ENCODE measurements at regions not wholly inside any gene's neighbourhood (a gene's known extent, or its start where the extent isn't known, plus 50 kb on each side); places are given as distances from the start of the nearest gene placed in this dataset.

GRCh38 chr2:217070611-217071010 is 210.7 kb upstream of the TNP1 start:
- Histone ChIP-seq H3K27ac (ENCODE audit: low read length) (no peak overlapping the region), H3K4me3 (ENCODE audit: low read length) (no peak overlapping the region), H3K4me1 (ENCODE audit: control insufficient read depth, insufficient read depth, low read length) (no peaks in the 10 kb centered on the region), H3K36me3 (ENCODE audit: control insufficient read depth, insufficient read depth, low read length) (no peaks in the 10 kb centered on the region), H3K9me3 (ENCODE audit: control insufficient read depth, low read depth, low read length) (peaks cover 13% of the 10 kb centered on the region), H3K27me3 (ENCODE audit: control insufficient read depth, insufficient read depth, low read length) (no peaks in the 10 kb centered on the region)
- no CpG with 5 or more reads among the region's 1 CpG for WGBS (ENCODE audit: insufficient coverage, low lambda C conversion rate)
- DNase-seq, result no peak

GRCh38 chr2:217070043-217070430 is 210.2 kb upstream of the TNP1 start:
- WGBS (ENCODE audit: insufficient coverage, low lambda C conversion rate), result 80% methylated on average over 2 of the region's 9 CpGs
- no peak for DNase-seq
- H3K27me3 ChIP-seq (ENCODE audit: control insufficient read depth, insufficient read depth, low read length), result no peaks in the 10 kb centered on the region
- no peak overlapping the region for H3K4me3 ChIP-seq (ENCODE audit: low read length)
- H3K27ac ChIP-seq (ENCODE audit: low read length), result no peak overlapping the region
- no peaks in the 10 kb centered on the region for H3K4me1 ChIP-seq (ENCODE audit: control insufficient read depth, insufficient read depth, low read length)
- H3K9me3 ChIP-seq (ENCODE audit: control insufficient read depth, low read depth, low read length), result peaks cover 13% of the 10 kb centered on the region
- H3K36me3 ChIP-seq (ENCODE audit: control insufficient read depth, insufficient read depth, low read length), result no peaks in the 10 kb centered on the region

GRCh38 chr2:217069263-217070042 is 209.6 kb upstream of the TNP1 start:
- no peaks in the 10 kb centered on the region for H3K27me3 ChIP-seq (ENCODE audit: control insufficient read depth, insufficient read depth, low read length)
- DNase-seq, result no peak
- H3K36me3 ChIP-seq (ENCODE audit: control insufficient read depth, insufficient read depth, low read length), result no peaks in the 10 kb centered on the region
- no CpG with 5 or more reads among the region's 7 CpGs for WGBS (ENCODE audit: insufficient coverage, low lambda C conversion rate)
- peaks cover 13% of the 10 kb centered on the region for H3K9me3 ChIP-seq (ENCODE audit: control insufficient read depth, low read depth, low read length)
- no peaks in the 10 kb centered on the region for H3K4me1 ChIP-seq (ENCODE audit: control insufficient read depth, insufficient read depth, low read length)
- H3K4me3 ChIP-seq (ENCODE audit: low read length), result no peak overlapping the region
- H3K27ac ChIP-seq (ENCODE audit: low read length), result no peak overlapping the region

GRCh38 chr2:217068677-217069250 is 208.9 kb upstream of the TNP1 start:
- DNase-seq, result no peak
- Histone ChIP-seq H3K27me3 (ENCODE audit: control insufficient read depth, insufficient read depth, low read length) (no peaks in the 10 kb centered on the region), H3K36me3 (ENCODE audit: control insufficient read depth, insufficient read depth, low read length) (no peaks in the 10 kb centered on the region), H3K27ac (ENCODE audit: low read length) (no peak overlapping the region), H3K4me3 (ENCODE audit: low read length) (no peak overlapping the region), H3K9me3 (ENCODE audit: control insufficient read depth, low read depth, low read length) (peaks cover 13% of the 10 kb centered on the region), H3K4me1 (ENCODE audit: control insufficient read depth, insufficient read depth, low read length) (peaks cover 5% of the 10 kb centered on the region)
- 100% methylated on average over 2 of the region's 6 CpGs for WGBS (ENCODE audit: insufficient coverage, low lambda C conversion rate)

GRCh38 chr2:217067787-217068186 is 207.9 kb upstream of the TNP1 start:
- Histone ChIP-seq H3K4me1 (ENCODE audit: control insufficient read depth, insufficient read depth, low read length) (peaks cover 5% of the 10 kb centered on the region), H3K4me3 (ENCODE audit: low read length) (no peak overlapping the region), H3K36me3 (ENCODE audit: control insufficient read depth, insufficient read depth, low read length) (no peaks in the 10 kb centered on the region), H3K27me3 (ENCODE audit: control insufficient read depth, insufficient read depth, low read length) (no peaks in the 10 kb centered on the region), H3K9me3 (ENCODE audit: control insufficient read depth, low read depth, low read length) (peaks cover 13% of the 10 kb centered on the region), H3K27ac (ENCODE audit: low read length) (no peak overlapping the region)
- no peak for DNase-seq
- no CpG with 5 or more reads among the region's 6 CpGs for WGBS (ENCODE audit: insufficient coverage, low lambda C conversion rate)

GRCh38 chr2:217066510-217067270 is 206.8 kb upstream of the TNP1 start:
- no peak overlapping the region for H3K27ac ChIP-seq (ENCODE audit: low read length)
- H3K27me3 ChIP-seq (ENCODE audit: control insufficient read depth, insufficient read depth, low read length), result no peaks in the 10 kb centered on the region
- no peaks in the 10 kb centered on the region for H3K36me3 ChIP-seq (ENCODE audit: control insufficient read depth, insufficient read depth, low read length)
- peaks cover 13% of the 10 kb centered on the region for H3K9me3 ChIP-seq (ENCODE audit: control insufficient read depth, low read depth, low read length)
- H3K4me1 ChIP-seq (ENCODE audit: control insufficient read depth, insufficient read depth, low read length), result peaks cover 5% of the 10 kb centered on the region
- H3K4me3 ChIP-seq (ENCODE audit: low read length), result no peak overlapping the region
- 98% methylated on average over 6 of the region's 21 CpGs for WGBS (ENCODE audit: insufficient coverage, low lambda C conversion rate)
- no peak for DNase-seq

- H3K4me3 ChIP-seq (ENCODE audit: low read length), result no peak overlapping the region
- DNase-seq, result no peak
- H3K36me3 ChIP-seq (ENCODE audit: control insufficient read depth, insufficient read depth, low read length), result no peaks in the 10 kb centered on the region
- no peaks in the 10 kb centered on the region for H3K27me3 ChIP-seq (ENCODE audit: control insufficient read depth, insufficient read depth, low read length)
- H3K27ac ChIP-seq (ENCODE audit: low read length), result no peak overlapping the region
- WGBS (ENCODE audit: insufficient coverage, low lambda C conversion rate), result 80% methylated on average over 1 of the region's 7 CpGs
- H3K9me3 ChIP-seq (ENCODE audit: control insufficient read depth, low read depth, low read length), result peaks cover 13% of the 10 kb centered on the region
- peaks cover 5% of the 10 kb centered on the region for H3K4me1 ChIP-seq (ENCODE audit: control insufficient read depth, insufficient read depth, low read length)
These were observed 206.0 kb upstream of the TNP1 start for GRCh38 chr2:217065695-217066405.

- Histone ChIP-seq H3K36me3 (ENCODE audit: control insufficient read depth, insufficient read depth, low read length) (no peaks in the 10 kb centered on the region), H3K4me3 (ENCODE audit: low read length) (no peak overlapping the region), H3K4me1 (ENCODE audit: control insufficient read depth, insufficient read depth, low read length) (peaks cover 5% of the 10 kb centered on the region), H3K27me3 (ENCODE audit: control insufficient read depth, insufficient read depth, low read length) (no peaks in the 10 kb centered on the region), H3K27ac (ENCODE audit: low read length) (no peak overlapping the region), H3K9me3 (ENCODE audit: control insufficient read depth, low read depth, low read length) (peaks cover 13% of the 10 kb centered on the region)
- no peak for DNase-seq
- WGBS (ENCODE audit: insufficient coverage, low lambda C conversion rate), result no CpG with 5 or more reads among the region's 4 CpGs
These were observed 205.1 kb upstream of the TNP1 start for GRCh38 chr2:217065012-217065290.

- peak; percentile 27 to 55 for DNase-seq
- no peak overlapping the region for H3K4me3 ChIP-seq (ENCODE audit: low read length)
- H3K27ac ChIP-seq (ENCODE audit: low read length), result no peak overlapping the region
These were observed 204.6 kb upstream of the TNP1 start for GRCh38 chr2:217064234-217065011.

More at GRCh38 chr2:217064234-217065011, 204.6 kb upstream of the TNP1 start:
- Histone ChIP-seq H3K27me3 (ENCODE audit: control insufficient read depth, insufficient read depth, low read length) (no peaks in the 10 kb centered on the region), H3K9me3 (ENCODE audit: control insufficient read depth, low read depth, low read length) (peaks cover 11% of the 10 kb centered on the region), H3K36me3 (ENCODE audit: control insufficient read depth, insufficient read depth, low read length) (no peaks in the 10 kb centered on the region), H3K4me1 (ENCODE audit: control insufficient read depth, insufficient read depth, low read length) (peaks cover 5% of the 10 kb centered on the region)
- WGBS (ENCODE audit: insufficient coverage, low lambda C conversion rate), result 10% methylated on average over 3 of the region's 16 CpGs

Measured in large intestine (tissue), 3 donors.